ENCODE measurements at regions not wholly inside any gene's neighbourhood (a gene's known extent, or its start where the extent isn't known, plus 50 kb on each side); places are given as distances from the start of the nearest gene placed in this dataset.
"Not testable (repeated sequence)": the region's sequence is repeated elsewhere in the genome, so short reads cannot be mapped to it uniquely, and the experiment has no call there.

GRCh38 chr13:81021284-81021840, 680.4 kb upstream of the SPRY2 start:
- Histone ChIP-seq H3K9ac (ENCODE audit: low read depth in 1 of 2, low read length in 2 of 2) (no peak overlapping the region), H3K4me3 (ENCODE audit: low read length in 2 of 2) (no peak overlapping the region), H3K36me3 (ENCODE audit: control insufficient read depth in 2 of 2, insufficient read depth in 2 of 2, low read length in 2 of 2) (no peaks in the 10 kb centered on the region), H3K9me3 (ENCODE audit: control insufficient read depth in 2 of 2, low read length in 2 of 2) (no peaks in the 10 kb centered on the region), H3K4me1 (ENCODE audit: control insufficient read depth in 2 of 2, insufficient read depth in 2 of 2, low read length in 2 of 2) (no peaks in the 10 kb centered on the region), H3K27me3 (ENCODE audit: control insufficient read depth in 2 of 2, insufficient read depth in 2 of 2, low read length in 2 of 2) (no peaks in the 10 kb centered on the region), H3K27ac (ENCODE audit: low read depth in 2 of 2, low read length in 2 of 2) (no peak overlapping the region)

- no peak overlapping the region for H3K9ac ChIP-seq (ENCODE audit: low read depth in 1 of 2, low read length in 2 of 2)
- H3K4me3 ChIP-seq (ENCODE audit: low read length in 2 of 2), result no peak overlapping the region
- H3K9me3 ChIP-seq (ENCODE audit: control insufficient read depth in 2 of 2, low read length in 2 of 2), result no peaks in the 10 kb centered on the region
- no peaks in the 10 kb centered on the region for H3K36me3 ChIP-seq (ENCODE audit: control insufficient read depth in 2 of 2, insufficient read depth in 2 of 2, low read length in 2 of 2)
- no peak overlapping the region for H3K27ac ChIP-seq (ENCODE audit: low read depth in 2 of 2, low read length in 2 of 2)
- H3K4me1 ChIP-seq (ENCODE audit: control insufficient read depth in 2 of 2, insufficient read depth in 2 of 2, low read length in 2 of 2), result no peaks in the 10 kb centered on the region
- no peaks in the 10 kb centered on the region for H3K27me3 ChIP-seq (ENCODE audit: control insufficient read depth in 2 of 2, insufficient read depth in 2 of 2, low read length in 2 of 2)
Measured at GRCh38 chr13:81020010-81020409, 679.1 kb upstream of the SPRY2 start.

GRCh38 chr13:81018936-81019335, 678.0 kb upstream of the SPRY2 start:
- Histone ChIP-seq H3K4me1 (ENCODE audit: control insufficient read depth in 2 of 2, insufficient read depth in 2 of 2, low read length in 2 of 2) (no peaks in the 10 kb centered on the region), H3K9me3 (ENCODE audit: control insufficient read depth in 2 of 2, low read length in 2 of 2) (no peaks in the 10 kb centered on the region), H3K27me3 (ENCODE audit: control insufficient read depth in 2 of 2, insufficient read depth in 2 of 2, low read length in 2 of 2) (no peaks in the 10 kb centered on the region), H3K36me3 (ENCODE audit: control insufficient read depth in 2 of 2, insufficient read depth in 2 of 2, low read length in 2 of 2) (no peaks in the 10 kb centered on the region), H3K9ac (ENCODE audit: low read depth in 1 of 2, low read length in 2 of 2) (no peak overlapping the region), H3K4me3 (ENCODE audit: low read length in 2 of 2) (no peak overlapping the region), H3K27ac (ENCODE audit: low read depth in 2 of 2, low read length in 2 of 2) (no peak overlapping the region)

- Histone ChIP-seq H3K27ac (ENCODE audit: low read depth in 2 of 2, low read length in 2 of 2) (no peak overlapping the region), H3K9ac (ENCODE audit: low read depth in 1 of 2, low read length in 2 of 2) (no peak overlapping the region), H3K4me3 (ENCODE audit: low read length in 2 of 2) (no peak overlapping the region), H3K9me3 (ENCODE audit: control insufficient read depth in 2 of 2, low read length in 2 of 2) (no peaks in the 10 kb centered on the region), H3K36me3 (ENCODE audit: control insufficient read depth in 2 of 2, insufficient read depth in 2 of 2, low read length in 2 of 2) (no peaks in the 10 kb centered on the region), H3K4me1 (ENCODE audit: control insufficient read depth in 2 of 2, insufficient read depth in 2 of 2, low read length in 2 of 2) (no peaks in the 10 kb centered on the region), H3K27me3 (ENCODE audit: control insufficient read depth in 2 of 2, insufficient read depth in 2 of 2, low read length in 2 of 2) (no peaks in the 10 kb centered on the region)
Measured at GRCh38 chr13:81017513-81018152, 676.7 kb upstream of the SPRY2 start.

GRCh38 chr13:81012031-81012430, 671.1 kb upstream of the SPRY2 start:
- Histone ChIP-seq H3K9ac (ENCODE audit: low read depth in 1 of 2, low read length in 2 of 2) (no peak overlapping the region), H3K27ac (ENCODE audit: low read depth in 2 of 2, low read length in 2 of 2) (no peak overlapping the region), H3K27me3 (ENCODE audit: control insufficient read depth in 2 of 2, insufficient read depth in 2 of 2, low read length in 2 of 2) (no peaks in the 10 kb centered on the region), H3K36me3 (ENCODE audit: control insufficient read depth in 2 of 2, insufficient read depth in 2 of 2, low read length in 2 of 2) (no peaks in the 10 kb centered on the region), H3K4me3 (ENCODE audit: low read length in 2 of 2) (no peak overlapping the region), H3K4me1 (ENCODE audit: control insufficient read depth in 2 of 2, insufficient read depth in 2 of 2, low read length in 2 of 2) (no peaks in the 10 kb centered on the region), H3K9me3 (ENCODE audit: control insufficient read depth in 2 of 2, low read length in 2 of 2) (no peaks in the 10 kb centered on the region)

- no peak overlapping the region for H3K9ac ChIP-seq (ENCODE audit: low read depth in 1 of 2, low read length in 2 of 2)
- H3K9me3 ChIP-seq (ENCODE audit: control insufficient read depth in 2 of 2, low read length in 2 of 2), result no peaks in the 10 kb centered on the region
- H3K27ac ChIP-seq (ENCODE audit: low read depth in 2 of 2, low read length in 2 of 2), result no peak overlapping the region
- H3K4me3 ChIP-seq (ENCODE audit: low read length in 2 of 2), result no peak overlapping the region
- no peaks in the 10 kb centered on the region for H3K4me1 ChIP-seq (ENCODE audit: control insufficient read depth in 2 of 2, insufficient read depth in 2 of 2, low read length in 2 of 2)
- H3K36me3 ChIP-seq (ENCODE audit: control insufficient read depth in 2 of 2, insufficient read depth in 2 of 2, low read length in 2 of 2), result no peaks in the 10 kb centered on the region
- H3K27me3 ChIP-seq (ENCODE audit: control insufficient read depth in 2 of 2, insufficient read depth in 2 of 2, low read length in 2 of 2), result no peaks in the 10 kb centered on the region
Measured at GRCh38 chr13:81001828-81002385, 661.0 kb upstream of the SPRY2 start.

GRCh38 chr13:80998603-80999002, 657.7 kb upstream of the SPRY2 start:
- not testable (repeated sequence) for H3K36me3 ChIP-seq (ENCODE audit: control insufficient read depth in 2 of 2, insufficient read depth in 2 of 2, low read length in 2 of 2); H3K27ac ChIP-seq (ENCODE audit: low read depth in 2 of 2, low read length in 2 of 2); H3K4me1 ChIP-seq (ENCODE audit: control insufficient read depth in 2 of 2, insufficient read depth in 2 of 2, low read length in 2 of 2); H3K9ac ChIP-seq (ENCODE audit: low read depth in 1 of 2, low read length in 2 of 2); H3K9me3 ChIP-seq (ENCODE audit: control insufficient read depth in 2 of 2, low read length in 2 of 2); H3K27me3 ChIP-seq (ENCODE audit: control insufficient read depth in 2 of 2, insufficient read depth in 2 of 2, low read length in 2 of 2); H3K4me3 ChIP-seq (ENCODE audit: low read length in 2 of 2)

GRCh38 chr13:80989747-80990146, 648.8 kb upstream of the SPRY2 start:
- no peaks in the 10 kb centered on the region for H3K9me3 ChIP-seq (ENCODE audit: control insufficient read depth in 2 of 2, low read length in 2 of 2)

GRCh38 chr13:80989241-80989640, 648.3 kb upstream of the SPRY2 start:
- H3K27ac ChIP-seq (ENCODE audit: low read depth in 2 of 2, low read length in 2 of 2), result no peak overlapping the region
- no peak overlapping the region for H3K9ac ChIP-seq (ENCODE audit: low read depth in 1 of 2, low read length in 2 of 2)
- no peaks in the 10 kb centered on the region for H3K9me3 ChIP-seq (ENCODE audit: control insufficient read depth in 2 of 2, low read length in 2 of 2)
- H3K36me3 ChIP-seq (ENCODE audit: control insufficient read depth in 2 of 2, insufficient read depth in 2 of 2, low read length in 2 of 2), result no peaks in the 10 kb centered on the region
- no peak overlapping the region for H3K4me3 ChIP-seq (ENCODE audit: low read length in 2 of 2)
- no peaks in the 10 kb centered on the region for H3K27me3 ChIP-seq (ENCODE audit: control insufficient read depth in 2 of 2, insufficient read depth in 2 of 2, low read length in 2 of 2)
- no peaks in the 10 kb centered on the region for H3K4me1 ChIP-seq (ENCODE audit: control insufficient read depth in 2 of 2, insufficient read depth in 2 of 2, low read length in 2 of 2)

More at GRCh38 chr13:80989747-80990146, 648.8 kb upstream of the SPRY2 start:
- Histone ChIP-seq H3K36me3 (ENCODE audit: control insufficient read depth in 2 of 2, insufficient read depth in 2 of 2, low read length in 2 of 2) (no peaks in the 10 kb centered on the region), H3K27ac (ENCODE audit: low read depth in 2 of 2, low read length in 2 of 2) (no peak overlapping the region), H3K27me3 (ENCODE audit: control insufficient read depth in 2 of 2, insufficient read depth in 2 of 2, low read length in 2 of 2) (no peaks in the 10 kb centered on the region), H3K4me1 (ENCODE audit: control insufficient read depth in 2 of 2, insufficient read depth in 2 of 2, low read length in 2 of 2) (no peaks in the 10 kb centered on the region), H3K4me3 (ENCODE audit: low read length in 2 of 2) (no peak overlapping the region), H3K9ac (ENCODE audit: low read depth in 1 of 2, low read length in 2 of 2) (no peak overlapping the region)

GRCh38 chr13:80988391-80989151, 647.6 kb upstream of the SPRY2 start:
- H3K36me3 ChIP-seq (ENCODE audit: control insufficient read depth in 2 of 2, insufficient read depth in 2 of 2, low read length in 2 of 2), result no peaks in the 10 kb centered on the region
- H3K4me1 ChIP-seq (ENCODE audit: control insufficient read depth in 2 of 2, insufficient read depth in 2 of 2, low read length in 2 of 2), result no peaks in the 10 kb centered on the region
- no peaks in the 10 kb centered on the region for H3K27me3 ChIP-seq (ENCODE audit: control insufficient read depth in 2 of 2, insufficient read depth in 2 of 2, low read length in 2 of 2)
- no peak overlapping the region for H3K9ac ChIP-seq (ENCODE audit: low read depth in 1 of 2, low read length in 2 of 2)
- H3K4me3 ChIP-seq (ENCODE audit: low read length in 2 of 2), result no peak overlapping the region
- no peaks in the 10 kb centered on the region for H3K9me3 ChIP-seq (ENCODE audit: control insufficient read depth in 2 of 2, low read length in 2 of 2)
- H3K27ac ChIP-seq (ENCODE audit: low read depth in 2 of 2, low read length in 2 of 2), result no peak overlapping the region

Measured in mucosa of rectum (tissue), 2 donors.